NCI-H460 (cell line): ENCODE measurements at regions not wholly inside any gene's neighbourhood (a gene's known extent, or its start where the extent isn't known, plus 50 kb on each side); places are given as distances from the start of the nearest gene placed in this dataset.
"Not testable (repeated sequence)": the region's sequence is repeated elsewhere in the genome, so short reads cannot be mapped to it uniquely, and the experiment has no call there.

Source experiments
- DNase-seq: peaks from one replicate; pipeline ENCODE4 v3.0.0-alpha.2; 2016; ENCODE audit warnings: low read depth; ENCODE audit errors: extremely low read depth

- not testable (repeated sequence) for DNase-seq
Measured at GRCh38 chr6:166846446-166847142, 109.8 kb downstream of the RNASET2 start.

- DNase-seq: no peak
Measured at GRCh38 chr6:166842607-166843006, 113.7 kb downstream of the RNASET2 start.

- no peak for DNase-seq
Measured at GRCh38 chr6:166841216-166841615, 115.1 kb downstream of the RNASET2 start.

DNA sequence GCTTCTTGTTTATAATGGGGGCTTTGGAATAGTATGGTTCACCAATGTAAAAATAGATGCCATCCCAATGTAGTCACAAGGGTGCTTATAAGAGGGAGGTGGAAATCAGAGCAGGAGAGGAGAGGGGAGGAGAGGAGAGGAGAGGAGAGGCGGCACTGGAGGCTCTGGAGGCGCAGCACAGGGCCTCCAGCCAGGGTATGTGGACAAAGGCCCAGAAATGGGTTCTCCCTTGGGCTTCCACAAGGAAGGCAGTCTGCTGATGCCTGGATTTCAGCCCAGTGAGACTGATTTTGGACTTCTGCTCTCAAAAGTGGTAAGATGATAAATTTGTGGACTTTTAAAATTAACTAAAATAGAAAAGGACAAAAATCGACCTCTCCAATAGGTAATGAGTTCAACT, 116.8 kb downstream of the RNASET2 start:
- no peak for DNase-seq

DNA sequence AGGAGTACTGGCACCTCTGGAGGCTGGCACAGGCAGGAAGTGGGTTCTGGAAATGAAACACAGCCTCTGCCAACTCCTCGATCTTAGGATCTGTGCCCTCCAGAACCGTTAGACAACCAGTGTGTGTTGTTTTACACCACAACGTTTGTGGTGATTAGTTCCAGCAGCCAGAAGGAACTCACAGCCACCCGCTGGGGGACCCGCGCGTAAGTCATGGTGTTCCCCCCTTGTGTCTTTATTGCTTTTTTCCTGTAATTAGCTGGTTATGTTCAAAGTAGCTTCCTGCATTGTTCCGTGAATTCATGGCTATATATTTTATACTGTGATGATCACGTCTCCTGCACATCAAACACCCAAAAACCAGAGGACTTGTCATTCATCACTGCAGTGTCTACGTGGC, 117.4 kb downstream of the RNASET2 start:
- DNase-seq: no peak

DNA sequence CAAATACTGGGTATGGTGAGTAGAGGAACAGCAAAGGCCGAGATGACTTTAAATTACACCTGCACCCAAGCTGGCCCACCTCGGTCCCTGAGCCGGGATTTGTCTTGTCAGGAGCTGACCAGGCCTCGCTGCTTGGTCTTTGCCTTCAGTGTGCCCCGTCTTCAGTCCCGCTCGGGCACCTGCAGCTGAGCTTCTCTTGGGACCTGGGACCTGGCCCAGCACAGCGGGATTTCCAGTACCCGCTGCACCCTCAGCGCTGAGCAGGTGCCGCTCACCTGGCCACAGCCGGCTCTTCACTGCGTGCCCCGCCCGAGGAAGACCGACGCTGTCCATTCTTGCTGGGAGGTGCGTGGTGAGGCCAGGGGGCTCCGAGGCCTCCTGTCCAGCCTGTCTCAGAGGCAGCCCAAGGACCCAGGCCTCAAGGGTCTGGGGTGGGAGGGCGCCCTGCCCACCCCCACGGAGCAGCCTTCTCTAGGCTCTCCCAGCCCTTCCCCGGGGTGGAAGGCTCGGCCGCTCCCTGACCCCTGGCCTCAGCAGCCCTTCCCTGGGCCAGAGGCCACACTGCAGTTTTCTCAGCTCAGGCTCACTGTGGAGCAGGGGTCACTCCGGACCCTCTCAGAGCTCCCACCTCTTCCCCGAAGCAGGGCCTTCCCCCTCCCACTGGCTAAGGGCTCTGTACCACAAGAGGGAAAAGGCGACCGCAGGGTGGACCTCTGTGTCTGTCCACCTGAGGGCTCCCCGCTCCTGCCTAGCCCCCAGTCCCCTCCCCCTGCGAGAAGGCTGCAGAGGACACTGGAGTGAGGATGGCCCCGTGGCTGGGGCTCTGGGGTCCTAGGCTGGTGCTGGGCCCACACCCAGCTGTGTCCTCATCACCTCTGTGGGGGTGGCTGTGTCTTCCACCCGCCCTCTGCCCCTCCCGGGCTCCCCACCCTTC, 119.3 kb downstream of the RNASET2 start:
- DNase-seq: no peak

DNA sequence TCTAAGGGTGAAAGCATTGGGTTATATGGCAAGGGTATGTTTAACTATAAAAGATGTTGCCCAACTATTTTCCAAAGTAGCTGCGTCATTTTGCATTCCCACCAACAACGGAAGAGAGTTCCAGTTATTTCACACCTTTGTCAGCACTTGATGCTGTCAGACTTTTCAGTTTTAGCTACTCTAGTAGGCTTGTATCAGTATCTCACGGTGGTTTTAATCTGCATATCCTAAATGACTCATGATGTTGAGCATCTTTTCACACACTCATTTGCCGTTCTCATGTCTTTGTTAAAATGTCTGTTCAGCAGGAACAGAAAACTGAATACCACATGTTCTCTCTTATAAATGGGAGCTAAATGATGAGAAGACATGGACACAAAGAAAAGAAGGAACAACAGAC, 122.3 kb downstream of the RNASET2 start:
- no peak for DNase-seq

- no peak for DNase-seq
Measured at GRCh38 chr6:166830891-166831363, 125.4 kb downstream of the RNASET2 start.

DNA sequence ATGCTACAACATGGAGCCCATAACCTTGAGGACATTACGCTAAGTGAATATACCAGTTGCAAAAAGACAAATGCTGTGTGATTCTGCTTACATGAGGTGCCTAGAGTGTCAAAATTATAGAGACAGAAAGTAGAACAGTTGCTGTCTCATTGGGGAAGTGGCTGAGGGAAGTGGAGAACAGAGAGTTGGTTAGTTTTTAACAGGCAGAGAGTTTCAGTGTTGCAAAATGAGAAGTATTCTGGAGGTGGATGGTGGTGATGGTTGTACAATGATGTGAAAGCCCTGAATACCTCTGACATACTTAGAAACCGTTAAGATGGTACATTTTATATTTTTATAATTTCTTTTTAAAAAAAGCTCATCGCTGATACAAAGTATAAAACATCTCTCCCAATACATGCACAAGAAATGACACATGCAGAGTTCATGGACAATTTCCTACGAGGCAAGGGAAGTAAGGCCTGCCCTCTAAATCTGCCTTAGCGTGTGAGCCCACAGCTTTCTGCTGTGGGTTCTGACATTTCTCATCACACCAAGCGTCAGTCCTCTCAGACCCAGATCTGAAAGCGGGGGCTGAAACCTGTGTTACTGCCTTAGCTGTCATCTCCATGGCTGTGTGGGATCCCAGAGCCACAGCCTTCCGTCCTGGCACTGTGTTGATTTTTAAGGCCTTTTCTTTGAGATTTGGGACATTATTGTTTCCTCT, 126.0 kb downstream of the RNASET2 start:
- no peak for DNase-seq

GRCh38 chr6:166826264-166826663, 130.1 kb downstream of the RNASET2 start:
- no peak for DNase-seq

DNA sequence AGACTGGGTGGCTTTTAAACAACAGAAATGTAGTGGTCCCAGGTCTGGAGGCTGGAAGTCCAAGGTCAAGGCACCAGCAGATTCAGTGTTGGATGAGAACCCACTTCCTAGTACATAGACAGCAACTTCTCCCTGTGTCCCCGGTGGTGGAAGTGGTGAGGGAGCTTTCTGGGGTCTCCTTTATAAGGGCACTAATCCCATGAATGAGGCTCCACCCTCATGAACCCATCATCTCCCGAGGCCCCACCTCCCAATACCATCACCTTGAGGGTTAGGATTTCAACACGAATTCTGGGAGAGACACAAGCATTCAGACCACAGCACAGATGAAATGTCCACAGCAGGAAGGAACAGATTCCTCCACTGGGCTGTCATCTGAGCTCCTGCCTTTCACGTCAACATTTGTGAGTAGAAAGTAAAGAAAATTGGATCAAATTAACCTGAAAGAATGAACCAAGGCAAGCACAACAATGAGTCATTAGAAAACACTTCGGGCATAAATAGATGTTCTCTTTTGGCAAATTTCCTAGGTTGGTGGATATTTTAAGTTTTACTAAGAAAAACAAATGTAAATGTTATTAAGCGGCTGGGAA, 130.7 kb downstream of the RNASET2 start:
- no peak for DNase-seq

- DNase-seq: no peak
Measured at GRCh38 chr6:166824880-166825250, 131.5 kb downstream of the RNASET2 start.

DNA sequence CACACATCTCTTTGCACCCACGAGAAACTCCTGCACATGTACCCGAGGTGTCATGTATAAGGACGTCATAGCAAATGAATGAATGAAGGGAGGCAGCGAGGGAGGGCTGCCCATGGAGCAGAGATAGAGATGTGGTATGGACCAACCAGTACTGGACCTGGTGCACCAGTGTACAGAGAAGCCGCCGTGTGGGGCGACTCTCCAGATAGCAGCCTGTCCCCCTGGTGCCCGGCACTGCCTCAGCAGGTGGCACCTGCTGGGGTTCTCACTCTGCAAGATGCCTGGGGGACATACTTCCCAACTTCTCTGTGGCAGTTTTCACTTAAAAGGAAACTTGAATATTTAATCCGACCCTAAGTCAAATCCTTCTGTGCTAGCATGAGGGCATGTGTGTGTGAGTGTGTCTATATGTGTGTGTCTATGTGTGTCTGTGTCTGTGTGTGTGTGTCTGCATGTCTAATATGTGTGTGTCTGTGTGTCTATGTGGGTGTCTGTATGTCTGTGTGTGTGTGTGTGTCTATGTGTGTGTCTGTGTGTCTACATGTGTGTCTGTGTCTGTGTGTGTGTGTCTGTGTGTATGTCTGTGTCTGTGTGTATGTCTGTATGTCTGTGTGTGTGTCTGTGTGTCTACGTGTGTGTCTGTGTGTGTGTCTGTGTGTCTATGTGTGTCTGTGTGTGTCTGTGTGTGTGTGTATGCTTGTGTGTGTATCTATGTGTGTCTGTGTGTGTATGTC, 132.0 kb downstream of the RNASET2 start:
- no peak for DNase-seq

GRCh38 chr6:166822609-166823008, 133.7 kb downstream of the RNASET2 start:
- no peak for DNase-seq

- DNase-seq: no peak
Measured at GRCh38 chr6:166820483-166820882, 135.9 kb downstream of the RNASET2 start.

- no peak for DNase-seq
Measured at GRCh38 chr6:166820070-166820469, 136.3 kb downstream of the RNASET2 start.

DNA sequence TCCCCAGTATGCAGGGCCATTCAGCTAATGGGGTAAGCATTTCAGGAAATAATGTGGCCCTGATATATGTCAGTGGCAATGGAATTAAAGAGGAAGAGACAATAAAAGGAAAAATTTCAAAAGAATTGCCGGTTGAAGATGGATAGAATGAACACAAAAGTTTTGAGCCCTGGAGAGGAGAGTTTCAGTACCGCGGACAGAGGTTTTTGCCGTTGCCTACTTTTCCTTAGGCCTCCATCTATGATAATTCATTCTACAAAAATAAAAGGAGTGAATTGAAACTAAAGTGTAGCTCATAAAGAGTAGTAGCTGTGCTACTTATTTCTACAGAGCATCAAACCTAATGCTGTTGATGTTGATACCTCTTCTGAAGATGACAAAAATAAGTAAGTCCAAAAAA, 140.7 kb downstream of the RNASET2 start:
- DNase-seq: no peak

DNA sequence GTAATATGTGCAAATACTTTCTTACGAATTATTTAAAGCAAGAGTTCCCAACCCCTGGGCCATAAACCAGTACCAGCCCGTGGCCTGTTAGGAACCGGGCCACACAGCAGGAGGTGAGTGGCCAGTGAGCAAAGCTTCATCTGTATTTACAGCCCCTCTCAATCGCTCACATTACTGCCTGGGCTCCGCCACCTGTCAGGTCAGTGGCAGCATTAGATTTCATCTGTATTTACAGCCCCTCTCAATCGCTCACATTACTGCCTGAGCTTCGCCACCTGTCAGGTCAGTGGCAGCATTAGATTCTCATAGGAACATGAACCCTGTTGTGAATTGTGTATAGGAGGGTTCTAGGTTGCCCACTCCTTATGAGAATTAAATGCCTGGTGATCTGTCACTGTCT, 142.0 kb downstream of the RNASET2 start:
- DNase-seq: no peak

GRCh38 chr6:166813461-166813860, 142.9 kb downstream of the RNASET2 start:
- DNase-seq: no peak

- DNase-seq: no peak
Measured at GRCh38 chr6:166810864-166811263, 145.5 kb downstream of the RNASET2 start.
